ENCODE measurements at regions not wholly inside any gene's neighbourhood (a gene's known extent, or its start where the extent isn't known, plus 50 kb on each side); places are given as distances from the start of the nearest gene placed in this dataset.

DNA sequence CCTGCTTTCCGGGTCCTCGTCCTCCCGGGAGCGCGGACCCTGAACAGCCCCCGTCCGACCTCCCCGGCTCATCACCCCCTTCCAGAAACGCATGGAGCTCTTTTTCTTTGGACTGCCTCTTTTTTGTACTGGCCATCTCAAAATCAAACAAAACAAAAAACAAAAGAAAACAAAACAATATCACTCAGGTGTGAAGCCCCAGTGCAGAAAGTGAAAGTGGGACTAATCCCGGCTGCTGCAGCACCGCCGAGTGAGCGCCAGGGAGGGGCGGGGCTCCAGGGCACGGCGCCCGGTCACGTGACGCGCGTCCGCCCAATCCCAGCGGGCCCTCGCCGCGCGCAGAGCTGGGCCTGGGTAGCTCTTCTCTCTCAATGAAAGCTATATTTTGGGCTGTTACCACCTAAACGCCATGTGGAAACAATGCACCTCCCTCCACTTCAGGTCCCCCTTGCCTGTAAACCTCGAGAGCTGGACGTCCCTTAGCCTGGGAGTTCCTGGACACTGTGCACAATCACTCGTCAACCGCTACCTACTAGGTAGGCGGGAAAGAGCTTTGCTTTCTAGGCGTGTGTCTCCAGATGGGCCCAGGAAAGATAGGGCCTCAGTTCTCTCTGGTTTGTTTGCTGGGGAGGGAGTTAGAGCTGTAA, 93.7 kb upstream of the PRDM1 start (continued):
- TF ChIP-seq, protein P1, sequence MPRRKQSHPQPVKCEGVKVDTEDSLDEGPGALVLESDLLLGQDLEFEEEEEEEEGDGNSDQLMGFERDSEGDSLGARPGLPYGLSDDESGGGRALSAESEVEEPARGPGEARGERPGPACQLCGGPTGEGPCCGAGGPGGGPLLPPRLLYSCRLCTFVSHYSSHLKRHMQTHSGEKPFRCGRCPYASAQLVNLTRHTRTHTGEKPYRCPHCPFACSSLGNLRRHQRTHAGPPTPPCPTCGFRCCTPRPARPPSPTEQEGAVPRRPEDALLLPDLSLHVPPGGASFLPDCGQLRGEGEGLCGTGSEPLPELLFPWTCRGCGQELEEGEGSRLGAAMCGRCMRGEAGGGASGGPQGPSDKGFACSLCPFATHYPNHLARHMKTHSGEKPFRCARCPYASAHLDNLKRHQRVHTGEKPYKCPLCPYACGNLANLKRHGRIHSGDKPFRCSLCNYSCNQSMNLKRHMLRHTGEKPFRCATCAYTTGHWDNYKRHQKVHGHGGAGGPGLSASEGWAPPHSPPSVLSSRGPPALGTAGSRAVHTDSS (CRISPR knock-in tag; conservative IDR thresholded peaks at IDR 0.05): no peak
- no peak for TF ChIP-seq ZBTB20 (CRISPR knock-in tag; IDR thresholded peaks at IDR 0.05; ENCODE audit: borderline replicate concordance, low read depth)
- TF ChIP-seq, protein P2, sequence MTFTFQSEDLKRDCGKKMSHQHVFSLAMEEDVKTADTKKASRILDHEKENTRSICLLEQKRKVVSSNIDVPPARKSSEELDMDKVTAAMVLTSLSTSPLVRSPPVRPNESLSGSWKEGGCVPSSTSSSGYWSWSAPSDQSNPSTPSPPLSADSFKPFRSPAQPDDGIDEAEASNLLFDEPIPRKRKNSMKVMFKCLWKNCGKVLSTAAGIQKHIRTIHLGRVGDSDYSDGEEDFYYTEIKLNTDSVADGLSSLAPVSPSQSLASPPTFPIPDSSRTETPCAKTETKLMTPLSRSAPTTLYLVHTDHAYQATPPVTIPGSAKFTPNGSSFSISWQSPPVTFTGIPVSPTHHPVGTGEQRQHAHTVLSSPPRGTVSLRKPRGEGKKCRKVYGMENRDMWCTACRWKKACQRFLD (CRISPR knock-in tag; IDR thresholded peaks at IDR 0.05; ENCODE audit: borderline replicate concordance): 0 out of 2 replicates have a peak, but pooled peaks have one; percentile 36
- TF ChIP-seq BORCS8-MEF2B (CRISPR knock-in tag; IDR thresholded peaks at IDR 0.05): no peak; the same call in 1 of the 2 replicates
- no peak for TF ChIP-seq CCDC6 (CRISPR knock-in tag; IDR thresholded peaks at IDR 0.05)
- TF ChIP-seq, protein P3, sequence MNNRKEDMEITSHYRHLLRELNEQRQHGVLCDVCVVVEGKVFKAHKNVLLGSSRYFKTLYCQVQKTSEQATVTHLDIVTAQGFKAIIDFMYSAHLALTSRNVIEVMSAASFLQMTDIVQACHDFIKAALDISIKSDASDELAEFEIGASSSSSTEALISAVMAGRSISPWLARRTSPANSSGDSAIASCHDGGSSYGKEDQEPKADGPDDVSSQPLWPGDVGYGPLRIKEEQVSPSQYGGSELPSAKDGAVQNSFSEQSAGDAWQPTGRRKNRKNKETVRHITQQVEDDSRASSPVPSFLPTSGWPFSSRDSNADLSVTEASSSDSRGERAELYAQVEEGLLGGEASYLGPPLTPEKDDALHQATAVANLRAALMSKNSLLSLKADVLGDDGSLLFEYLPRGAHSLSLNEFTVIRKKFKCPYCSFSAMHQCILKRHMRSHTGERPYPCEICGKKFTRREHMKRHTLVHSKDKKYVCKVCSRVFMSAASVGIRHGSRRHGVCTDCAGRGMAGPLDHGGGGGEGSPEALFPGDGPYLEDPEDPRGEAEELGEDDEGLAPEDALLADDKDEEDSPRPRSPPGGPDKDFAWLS (CRISPR knock-in tag; IDR thresholded peaks at IDR 0.05; ENCODE audit: borderline replicate concordance): no peak
- TF ChIP-seq, protein P4, sequence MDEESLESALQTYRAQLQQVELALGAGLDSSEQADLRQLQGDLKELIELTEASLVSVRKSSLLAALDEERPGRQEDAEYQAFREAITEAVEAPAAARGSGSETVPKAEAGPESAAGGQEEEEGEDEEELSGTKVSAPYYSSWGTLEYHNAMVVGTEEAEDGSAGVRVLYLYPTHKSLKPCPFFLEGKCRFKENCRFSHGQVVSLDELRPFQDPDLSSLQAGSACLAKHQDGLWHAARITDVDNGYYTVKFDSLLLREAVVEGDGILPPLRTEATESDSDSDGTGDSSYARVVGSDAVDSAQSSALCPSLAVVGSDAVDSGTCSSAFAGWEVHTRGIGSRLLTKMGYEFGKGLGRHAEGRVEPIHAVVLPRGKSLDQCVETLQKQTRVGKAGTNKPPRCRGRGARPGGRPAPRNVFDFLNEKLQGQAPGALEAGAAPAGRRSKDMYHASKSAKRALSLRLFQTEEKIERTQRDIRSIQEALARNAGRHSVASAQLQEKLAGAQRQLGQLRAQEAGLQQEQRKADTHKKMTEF (CRISPR knock-in tag; IDR thresholded peaks at IDR 0.05): peak; percentile 42; the same call in 1 of the 2 replicates
- TF ChIP-seq, protein P5, sequence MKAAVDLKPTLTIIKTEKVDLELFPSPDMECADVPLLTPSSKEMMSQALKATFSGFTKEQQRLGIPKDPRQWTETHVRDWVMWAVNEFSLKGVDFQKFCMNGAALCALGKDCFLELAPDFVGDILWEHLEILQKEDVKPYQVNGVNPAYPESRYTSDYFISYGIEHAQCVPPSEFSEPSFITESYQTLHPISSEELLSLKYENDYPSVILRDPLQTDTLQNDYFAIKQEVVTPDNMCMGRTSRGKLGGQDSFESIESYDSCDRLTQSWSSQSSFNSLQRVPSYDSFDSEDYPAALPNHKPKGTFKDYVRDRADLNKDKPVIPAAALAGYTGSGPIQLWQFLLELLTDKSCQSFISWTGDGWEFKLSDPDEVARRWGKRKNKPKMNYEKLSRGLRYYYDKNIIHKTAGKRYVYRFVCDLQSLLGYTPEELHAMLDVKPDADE (CRISPR knock-in tag; IDR thresholded peaks at IDR 0.05): no peak
- TF ChIP-seq, protein P6, sequence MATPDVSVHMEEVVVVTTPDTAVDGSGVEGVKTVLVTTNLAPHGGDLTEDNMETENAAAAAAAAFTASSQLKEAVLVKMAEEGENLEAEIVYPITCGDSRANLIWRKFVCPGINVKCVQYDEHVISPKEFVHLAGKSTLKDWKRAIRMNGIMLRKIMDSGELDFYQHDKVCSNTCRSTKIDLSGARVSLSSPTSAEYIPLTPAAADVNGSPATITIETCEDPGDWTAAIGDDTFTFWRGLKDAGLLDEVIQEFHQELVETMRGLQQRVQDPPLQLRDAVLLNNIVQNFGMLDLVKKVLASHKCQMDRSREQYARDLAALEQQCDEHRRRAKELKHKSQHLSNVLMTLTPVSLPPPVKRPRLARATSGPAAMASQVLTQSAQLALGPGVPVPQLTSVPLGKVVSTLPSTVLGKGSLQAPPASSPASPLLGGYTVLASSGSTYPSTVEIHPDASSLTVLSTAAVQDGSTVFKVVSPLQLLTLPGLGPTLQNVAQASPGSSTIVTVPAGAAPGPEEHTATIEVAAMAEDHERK (CRISPR knock-in tag; IDR thresholded peaks at IDR 0.05; ENCODE audit: low read depth): no peak
- peak; percentile 53; the same call in 1 of the 2 replicates for TF ChIP-seq ZNF546 (CRISPR knock-in tag; conservative IDR thresholded peaks at IDR 0.05)
- no peak for TF ChIP-seq EHMT2 (IDR thresholded peaks at IDR 0.05; ENCODE audit: borderline replicate concordance, low read depth, low read length)
- no peak for TF ChIP-seq ZNF282 (IDR thresholded peaks at IDR 0.05; ENCODE audit: partially characterized antibody)
- peak; percentile 38; the same call in 1 of the 2 replicates for TF ChIP-seq SALL1 (CRISPR knock-in tag; IDR thresholded peaks at IDR 0.05)
- no peak for TF ChIP-seq ZNF160 (CRISPR knock-in tag; IDR thresholded peaks at IDR 0.05)
- no peak for TF ChIP-seq ZNF124 (CRISPR knock-in tag; IDR thresholded peaks at IDR 0.05)
- TF ChIP-seq GABPB1 (CRISPR knock-in tag; IDR thresholded peaks at IDR 0.05): peak; percentile 82
- TF ChIP-seq CBX2 (IDR thresholded peaks at IDR 0.05; ENCODE audit: low read depth, low read length): no peak
- no peak for TF ChIP-seq CBX2 (CRISPR knock-in tag; IDR thresholded peaks at IDR 0.05; ENCODE audit: low read depth)
- TF ChIP-seq ZNF674 (CRISPR knock-in tag; IDR thresholded peaks at IDR 0.05; ENCODE audit: low read depth): no peak
